SK-N-SH treated with all-trans-retinoic acid at 6 μM for 48 hours (cell line): ENCODE measurements at regions not wholly inside any gene's neighbourhood (a gene's known extent, or its start where the extent isn't known, plus 50 kb on each side); places are given as distances from the start of the nearest gene placed in this dataset.

Experiments used
- ATAC-seq: fragments of 200-7000 bp; cut with Tn5 transposase; 3 replicates; pipeline ENCODE4 v1.9.1; 2020; ENCODE audit warnings: mild to moderate bottlenecking, moderate library complexity
- ARNTL ChIP-seq: fragments of 450-650 bp; formaldehyde crosslinking; IDR thresholded peaks from 2 replicates; pipeline ENCODE4 v1.5.0; 2020; ENCODE audit warnings: low read depth, mild to moderate bottlenecking, moderate library complexity, borderline replicate concordance
- BACH2 ChIP-seq: fragments of 250-450 bp; sonication (Bioruptor Pico); IDR thresholded peaks from 2 replicates; pipeline ENCODE4 v1.9.0; 2021; ENCODE audit warnings: mild to moderate bottlenecking, borderline replicate concordance
- CREB5 ChIP-seq: fragments of 250-450 bp; sonication (Bioruptor Pico); IDR thresholded peaks from 2 replicates; pipeline ENCODE4 v1.5.1; 2020; ENCODE audit warnings: low read depth, mild to moderate bottlenecking, moderate library complexity
- CSDC2 ChIP-seq: fragments of 250-450 bp; sonication (Bioruptor Pico); IDR thresholded peaks from 2 replicates; pipeline ENCODE4 v1.5.0; 2020; ENCODE audit warnings: mild to moderate bottlenecking, moderate library complexity
- CSRNP3 ChIP-seq: fragments of 250-450 bp; sonication (Bioruptor Pico); IDR thresholded peaks from 2 replicates; pipeline ENCODE4 v1.5.1; 2021; ENCODE audit warnings: mild to moderate bottlenecking, moderate library complexity
- ESRRG ChIP-seq: fragments of 250-450 bp; sonication (Bioruptor Pico); IDR thresholded peaks from 2 replicates; pipeline ENCODE4 v1.6.1; 2021; ENCODE audit warnings: mild to moderate bottlenecking
- GLIS3 ChIP-seq: fragments of 250-450 bp; sonication (Bioruptor Pico); IDR thresholded peaks from 2 replicates; pipeline ENCODE4 v1.5.0; 2020; ENCODE audit warnings: mild to moderate bottlenecking, moderate library complexity
- ISL1 ChIP-seq: fragments of 250-450 bp; sonication (Bioruptor Pico); IDR thresholded peaks from 2 replicates; pipeline ENCODE4 v2.1.2; 2022; ENCODE audit warnings: mild to moderate bottlenecking, moderate library complexity
- OSR1 ChIP-seq: fragments of 250-450 bp; sonication (Bioruptor Pico); IDR thresholded peaks from 2 replicates; pipeline ENCODE4 v1.8.0; 2022; ENCODE audit warnings: moderate library complexity, mild to moderate bottlenecking, inconsistent platforms
- PATZ1 ChIP-seq: fragments of 250-450 bp; sonication (Bioruptor Pico); IDR thresholded peaks from 2 replicates; pipeline ENCODE4 v1.8.0; 2020; ENCODE audit warnings: mild to moderate bottlenecking, moderate library complexity, borderline replicate concordance
- PPARA ChIP-seq: fragments of 250-450 bp; sonication (Bioruptor Pico); IDR thresholded peaks from 2 replicates; pipeline ENCODE4 v1.5.0; 2020; ENCODE audit warnings: mild to moderate bottlenecking, borderline replicate concordance
- RARB ChIP-seq: fragments of 250-450 bp; sonication (Bioruptor Pico); IDR thresholded peaks from 2 replicates; pipeline ENCODE4 v1.8.0; 2021; ENCODE audit warnings: mild to moderate bottlenecking, moderate library complexity
- SNAI2 ChIP-seq: fragments of 250-450 bp; sonication (Bioruptor Pico); IDR thresholded peaks from 2 replicates; pipeline ENCODE4 v1.5.0; 2020; ENCODE audit warnings: mild to moderate bottlenecking, moderate library complexity
- TCF4 ChIP-seq: fragments of 250-450 bp; sonication (Bioruptor Pico); IDR thresholded peaks from 2 replicates; pipeline ENCODE4 v1.8.0; 2021; ENCODE audit warnings: mild to moderate bottlenecking, moderate library complexity, borderline replicate concordance
- TOX ChIP-seq: fragments of 250-450 bp; sonication (Bioruptor Pico); IDR thresholded peaks from 2 replicates; pipeline ENCODE4 v1.8.0; 2021; ENCODE audit warnings: mild to moderate bottlenecking, moderate library complexity, borderline replicate concordance
- TSHZ2 ChIP-seq: fragments of 250-450 bp; sonication (Bioruptor Pico); IDR thresholded peaks from 2 replicates; pipeline ENCODE4 v1.5.0; 2020; ENCODE audit warnings: mild to moderate bottlenecking, moderate library complexity
- ZC3H10 ChIP-seq: fragments of 250-450 bp; sonication (Bioruptor Pico); IDR thresholded peaks from 2 replicates; pipeline ENCODE4 v1.5.1; 2021; ENCODE audit warnings: mild to moderate bottlenecking, moderate library complexity
- ZFP3 ChIP-seq: fragments of 250-450 bp; sonication (Bioruptor Pico); IDR thresholded peaks from 2 replicates; pipeline ENCODE4 v1.5.0; 2020; ENCODE audit warnings: mild to moderate bottlenecking, moderate library complexity
- ZFP30 ChIP-seq: fragments of 450-650 bp; formaldehyde crosslinking; IDR thresholded peaks from 2 replicates; pipeline ENCODE4 v1.5.0; 2022; ENCODE audit warnings: mild to moderate bottlenecking, moderate library complexity
- ZNF70 ChIP-seq: fragments of 450-650 bp; formaldehyde crosslinking; IDR thresholded peaks from 2 replicates; pipeline ENCODE4 v1.5.0; 2020; ENCODE audit warnings: mild to moderate bottlenecking, moderate library complexity
- ZNF8 ChIP-seq: fragments of 450-650 bp; formaldehyde crosslinking; IDR thresholded peaks from 2 replicates; pipeline ENCODE4 v1.5.0; 2020; ENCODE audit warnings: mild to moderate bottlenecking, moderate library complexity

GRCh38 chr14:84262932-84263331, 1267.0 kb upstream of the FLRT2 start (continued):
- peak; percentile 92 for TF ChIP-seq CREB5 (CRISPR knock-in tag)
- TF ChIP-seq, all 23 proteins: peak for 6

GRCh38 chr14:84272290-84272721, 1257.6 kb upstream of the FLRT2 start:
- no peak for ATAC-seq

GRCh38 chr14:84273181-84273580, 1256.8 kb upstream of the FLRT2 start:
- ATAC-seq = no peak
- TF ChIP-seq CSRNP3 (no peak), PPARA (CRISPR knock-in tag) (no peak), RARB (no peak), OSR1 (CRISPR knock-in tag) (no peak), SNAI2 (CRISPR knock-in tag) (no peak), ISL1 (CRISPR knock-in tag) (no peak), PATZ1 (CRISPR knock-in tag) (no peak), TCF4 (CRISPR knock-in tag) (no peak), GLIS3 (CRISPR knock-in tag) (no peak), ZFP30 (CRISPR knock-in tag) (no peak), TOX (CRISPR knock-in tag) (no peak), CSDC2 (CRISPR knock-in tag) (no peak), BACH2 (CRISPR knock-in tag) (no peak), ZNF70 (no peak), CREB5 (CRISPR knock-in tag) (no peak), TSHZ2 (no peak), ZNF8 (no peak), ARNTL (CRISPR knock-in tag) (no peak), ESRRG (CRISPR knock-in tag) (no peak)

More at GRCh38 chr14:84272290-84272721, 1257.6 kb upstream of the FLRT2 start:
- TF ChIP-seq CREB5 (CRISPR knock-in tag) = no peak
- no peak for TF ChIP-seq ZFP3
- TF ChIP-seq ZC3H10 = no peak
